Activated CD4-positive, CD25-positive, alpha-beta regulatory T cell treated with anti-CD3 and anti-CD28 coated beads, Interleukin-2, amount 50 U/mL, for 72 hours (primary cell): ENCODE measurements at regions not wholly inside any gene's neighbourhood (a gene's known extent, or its start where the extent isn't known, plus 50 kb on each side); places are given as distances from the start of the nearest gene placed in this dataset.

ENCODE experiments used
- DNase-seq: peaks from one replicate; pipeline ENCODE4 v3.0.0; 2021

- no peak for DNase-seq
These were observed 974.0 kb upstream of the GHITM start for GRCh38 chr10:83165265-83165664.

- no peak for DNase-seq
These were observed 973.0 kb upstream of the GHITM start for GRCh38 chr10:83166344-83166743.

DNA sequence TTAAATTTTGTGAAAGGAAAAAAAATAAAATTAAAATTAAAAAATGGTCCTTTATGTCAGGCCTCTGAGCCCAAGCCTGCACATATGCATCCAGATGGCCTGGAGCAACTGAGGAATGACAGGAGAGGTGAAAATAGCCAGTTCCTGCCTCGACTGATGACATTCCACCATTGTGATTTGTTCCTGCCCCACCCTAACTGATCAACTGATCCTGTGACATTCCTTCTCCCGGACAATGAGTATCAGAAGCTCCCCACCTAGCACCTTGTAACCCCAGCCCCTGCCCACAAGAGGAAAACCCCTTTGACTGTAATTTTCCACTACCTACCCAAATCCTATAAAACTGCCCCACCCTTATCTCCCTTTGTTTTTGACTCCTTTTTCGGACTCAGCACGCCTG lies 972.2 kb upstream of the GHITM start:
- no peak for DNase-seq

DNA sequence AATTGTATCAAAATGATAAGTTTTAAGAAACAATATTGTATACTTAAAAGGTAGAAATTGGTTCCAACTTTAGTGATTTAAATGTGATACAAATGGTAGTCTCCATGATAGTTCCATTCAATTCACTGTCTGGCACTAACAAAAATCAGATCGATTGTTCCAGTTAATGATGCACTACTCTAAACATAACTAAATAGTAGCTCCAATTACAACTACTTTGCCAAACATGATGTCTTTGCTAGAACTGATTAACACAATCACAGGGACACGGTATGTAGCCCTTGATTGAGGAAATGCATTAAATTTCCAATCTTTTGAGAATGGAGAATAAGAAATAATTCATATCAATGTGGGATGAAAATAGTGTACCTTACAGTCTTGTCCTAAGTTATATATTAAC lies 962.4 kb upstream of the GHITM start:
- no peak for DNase-seq

DNA sequence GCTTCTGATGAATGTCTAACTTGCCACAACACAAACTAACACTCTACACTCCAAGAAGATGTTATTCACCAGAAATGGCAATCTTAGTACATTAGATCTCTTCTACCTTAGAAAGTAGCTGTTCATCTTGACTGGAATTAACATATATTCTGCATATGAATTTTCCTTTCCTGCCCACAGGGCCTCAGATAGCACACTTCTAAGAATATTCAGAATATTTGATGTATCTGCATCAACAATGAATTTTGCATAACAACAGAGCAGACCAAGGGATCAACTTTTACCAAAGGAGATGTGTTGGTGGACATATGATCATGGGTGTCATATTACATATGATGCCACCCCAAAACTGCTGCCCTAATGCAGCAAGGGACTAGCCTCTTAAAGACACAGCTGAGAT lies 960.8 kb upstream of the GHITM start:
- no peak for DNase-seq

DNA sequence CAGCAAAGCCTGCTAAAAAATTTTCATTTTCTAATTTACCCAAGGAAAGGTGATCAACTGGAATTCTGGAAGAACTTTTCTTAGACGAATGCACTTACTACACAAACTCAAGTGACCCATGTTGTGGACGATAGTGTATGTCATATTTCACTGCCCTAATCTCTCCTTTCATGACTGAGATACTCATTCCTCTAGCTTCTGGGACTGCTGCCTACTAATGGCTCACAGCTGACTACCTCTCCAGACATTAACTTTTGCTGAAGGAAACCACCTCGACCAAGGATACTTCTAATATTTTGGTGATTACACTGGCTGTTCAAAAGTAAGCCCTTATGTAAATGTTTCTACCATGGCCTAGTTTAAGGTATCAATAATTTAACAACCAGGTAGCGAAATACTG lies 959.9 kb upstream of the GHITM start:
- DNase-seq = no peak

GRCh38 chr10:83182076-83182475 lies 957.2 kb upstream of the GHITM start:
- no peak for DNase-seq

GRCh38 chr10:83184641-83185040 lies 954.7 kb upstream of the GHITM start:
- no peak for DNase-seq

GRCh38 chr10:83190614-83191013 lies 948.7 kb upstream of the GHITM start:
- DNase-seq = no peak

- no peak for DNase-seq
These were observed 946.3 kb upstream of the GHITM start for GRCh38 chr10:83193026-83193425.

GRCh38 chr10:83195021-83195420 lies 944.3 kb upstream of the GHITM start:
- no peak for DNase-seq

- DNase-seq = no peak
These were observed 939.9 kb upstream of the GHITM start for GRCh38 chr10:83199374-83199773.

- DNase-seq = no peak
These were observed 933.4 kb upstream of the GHITM start for GRCh38 chr10:83205861-83206260.

GRCh38 chr10:83212632-83213334 lies 926.5 kb upstream of the GHITM start:
- DNase-seq = no peak

DNA sequence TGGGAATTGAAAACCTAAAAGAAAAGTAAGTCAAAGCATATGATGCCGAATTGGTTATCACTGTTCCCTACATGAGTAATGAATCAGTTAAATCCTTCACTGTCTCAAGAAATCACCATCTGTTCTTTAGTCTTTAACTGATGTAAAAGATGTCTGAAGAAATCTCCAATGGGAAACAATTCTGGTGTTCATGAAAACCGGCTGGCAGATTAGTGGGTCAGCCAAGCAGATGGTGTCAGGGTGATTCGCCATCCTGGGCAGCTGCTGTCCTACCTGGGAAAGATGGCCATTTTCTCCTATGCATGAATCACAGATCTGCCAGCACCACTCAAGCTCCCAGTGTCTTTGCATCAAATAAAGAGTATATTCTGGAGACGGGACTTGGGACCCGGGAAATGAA lies 925.2 kb upstream of the GHITM start:
- DNase-seq = no peak

DNA sequence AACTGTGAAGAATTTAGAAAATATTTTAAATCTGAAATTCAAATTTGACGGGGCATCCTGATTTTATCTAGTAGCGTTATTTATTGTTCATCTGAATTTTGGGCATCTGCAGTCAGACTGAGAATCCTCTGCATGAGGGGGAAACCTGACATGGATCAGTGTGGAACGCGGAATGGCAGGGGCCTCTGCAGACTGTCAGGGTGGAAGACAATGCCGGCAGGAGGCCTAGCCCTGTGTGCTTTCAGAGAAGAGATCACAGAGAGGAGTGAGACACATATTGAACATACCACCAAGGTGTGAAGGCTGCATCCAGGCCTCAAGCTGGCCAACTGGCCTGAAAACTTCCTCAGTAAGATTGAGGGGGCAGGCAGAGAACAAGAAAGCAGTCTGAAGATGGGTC lies 921.1 kb upstream of the GHITM start:
- DNase-seq = no peak

GRCh38 chr10:83222300-83222699 lies 917.0 kb upstream of the GHITM start:
- DNase-seq = no peak

DNA sequence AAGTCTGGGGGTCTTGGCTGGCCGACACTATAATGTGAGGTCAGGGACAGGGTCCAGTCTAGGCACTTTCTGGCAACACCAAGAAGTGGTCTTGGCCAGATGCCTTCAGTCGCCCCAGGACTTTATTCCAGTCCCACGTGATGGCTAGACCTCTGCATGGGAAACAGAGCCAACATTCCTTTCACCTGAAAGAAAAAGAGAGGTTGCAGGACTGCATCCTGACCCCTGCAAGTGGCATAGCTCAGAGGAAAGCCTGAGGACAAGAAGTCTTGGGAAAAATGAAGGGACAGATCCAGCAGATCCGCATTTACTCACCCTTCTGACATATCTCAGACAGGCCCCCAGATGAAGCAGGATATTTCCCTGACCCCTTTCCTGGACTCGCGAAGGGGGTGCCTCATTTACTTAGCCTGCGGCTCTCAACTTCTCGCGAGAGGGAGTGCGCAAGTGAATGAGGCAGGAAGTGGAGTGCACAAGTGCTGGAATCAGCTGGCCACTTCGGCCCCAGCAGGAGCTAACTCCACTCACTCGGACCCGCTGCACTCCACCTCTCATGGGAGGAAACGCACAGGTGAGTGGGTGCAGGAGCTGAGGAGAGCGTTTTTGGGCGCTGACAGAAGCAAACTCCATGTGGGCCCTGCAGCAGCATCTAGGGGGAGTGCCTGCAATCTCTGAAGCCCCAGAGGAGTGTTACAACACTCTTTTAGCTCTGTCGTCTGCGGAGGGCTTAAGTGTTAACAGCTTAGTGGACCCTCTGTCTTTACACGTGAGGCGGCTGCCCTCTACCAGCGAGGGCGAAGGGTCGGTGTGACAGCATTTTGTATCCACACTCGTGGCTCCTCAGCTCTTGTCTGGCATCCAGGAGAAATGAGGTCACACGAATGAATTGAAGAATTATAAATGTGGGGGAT lies 916.2 kb upstream of the GHITM start:
- no peak for DNase-seq

DNA sequence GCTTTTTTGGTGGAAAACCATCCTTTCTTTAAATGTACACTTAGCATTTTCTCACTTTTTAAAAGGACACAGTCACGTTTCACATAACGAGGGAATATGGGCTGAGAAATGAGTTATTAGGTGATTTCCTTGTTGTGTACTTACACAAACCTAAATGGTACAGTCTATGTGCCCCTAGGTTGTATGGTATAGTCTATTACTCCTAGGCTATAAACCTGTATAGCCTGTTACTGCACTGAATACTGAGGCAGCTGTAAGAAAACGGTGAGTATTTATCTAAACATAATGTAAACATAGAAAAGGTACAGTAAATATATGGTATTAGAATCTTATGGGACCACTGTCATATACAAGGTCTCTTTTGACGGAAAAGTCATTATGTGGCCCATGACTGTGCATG lies 913.5 kb upstream of the GHITM start:
- DNase-seq = no peak

DNA sequence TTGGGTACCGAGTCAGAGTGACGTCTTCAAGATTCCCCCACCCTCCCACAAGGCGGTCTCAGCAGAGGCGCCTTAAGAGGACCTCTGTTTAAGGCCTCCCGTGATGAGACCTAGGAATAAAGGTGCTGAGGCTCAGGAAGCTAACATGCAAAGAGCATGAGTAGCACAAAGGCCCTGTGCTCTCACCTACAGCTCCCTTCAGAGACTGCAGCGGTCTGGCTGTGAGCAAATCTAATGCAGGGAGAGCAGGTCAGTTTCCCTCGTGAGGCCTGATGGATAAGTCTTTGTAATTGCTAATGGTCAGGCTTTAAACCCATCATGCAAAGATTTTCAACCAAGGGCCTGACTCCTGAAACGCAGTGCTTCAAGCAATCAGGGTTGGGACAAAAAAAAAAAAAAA lies 909.3 kb upstream of the GHITM start:
- DNase-seq = no peak

DNA sequence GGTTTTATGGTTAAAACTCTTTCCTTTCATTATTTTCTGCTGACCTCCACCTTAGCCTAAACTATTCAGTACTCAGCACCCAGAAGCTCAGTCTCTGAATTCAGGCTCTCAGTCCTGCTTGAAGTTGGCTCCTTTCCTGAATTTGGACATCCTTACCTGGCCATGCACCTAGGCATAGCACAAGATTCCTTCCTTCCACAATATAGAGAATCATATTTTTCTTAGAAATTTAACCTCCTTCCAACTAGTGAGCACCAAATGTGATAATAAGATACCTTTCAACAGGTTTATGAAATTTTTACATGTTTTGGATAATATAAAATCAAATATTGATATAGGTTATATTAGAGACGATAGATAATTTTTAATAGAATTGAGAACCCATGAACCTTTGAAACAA lies 905.6 kb upstream of the GHITM start:
- DNase-seq = no peak

- DNase-seq = no peak
These were observed 891.1 kb upstream of the GHITM start for GRCh38 chr10:83248106-83248631.

DNA sequence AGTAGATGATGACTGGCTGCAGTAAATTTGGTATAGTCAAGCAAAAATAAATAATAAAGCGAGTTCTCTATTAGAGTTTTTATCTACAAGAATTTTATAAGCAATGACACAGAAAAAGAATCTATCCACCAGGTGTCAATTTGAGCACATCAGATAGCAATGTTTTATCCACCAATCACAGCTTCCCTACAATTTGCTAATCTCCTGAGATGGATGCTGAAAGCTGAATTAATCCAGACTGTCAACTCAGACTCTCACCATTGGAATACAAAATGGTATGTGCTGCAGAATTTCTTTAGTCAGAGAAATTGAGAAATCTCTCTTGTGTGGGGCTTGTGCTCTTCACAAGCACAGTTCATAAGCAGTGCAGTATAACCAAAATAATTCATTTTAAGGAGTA lies 888.9 kb upstream of the GHITM start:
- DNase-seq = no peak

- DNase-seq = no peak
These were observed 887.1 kb upstream of the GHITM start for GRCh38 chr10:83252169-83252568.
